OCI-LY1 (cell line): ENCODE measurements at regions not wholly inside any gene's neighbourhood (a gene's known extent, or its start where the extent isn't known, plus 50 kb on each side); places are given as distances from the start of the nearest gene placed in this dataset.

ENCODE experiments used
- CTCF ChIP-seq: fragments of 200-600 bp; sonication (generic), shearing (Covaris generic); IDR thresholded peaks from 2 replicates; pipeline ENCODE4 v1.5.1; 2017; ENCODE audit warnings: mild to moderate bottlenecking, antibody characterized with exemption, low read length, moderate library complexity, mixed read lengths
- EZH2 ChIP-seq: fragments of 200-600 bp; sonication (generic), shearing (Covaris generic); IDR thresholded peaks from 2 replicates; pipeline ENCODE4 v1.8.0; 2017; ENCODE audit warnings: borderline replicate concordance, mixed run types, mild to moderate bottlenecking, antibody characterized with exemption, low read length, moderate library complexity, mixed read lengths

DNA sequence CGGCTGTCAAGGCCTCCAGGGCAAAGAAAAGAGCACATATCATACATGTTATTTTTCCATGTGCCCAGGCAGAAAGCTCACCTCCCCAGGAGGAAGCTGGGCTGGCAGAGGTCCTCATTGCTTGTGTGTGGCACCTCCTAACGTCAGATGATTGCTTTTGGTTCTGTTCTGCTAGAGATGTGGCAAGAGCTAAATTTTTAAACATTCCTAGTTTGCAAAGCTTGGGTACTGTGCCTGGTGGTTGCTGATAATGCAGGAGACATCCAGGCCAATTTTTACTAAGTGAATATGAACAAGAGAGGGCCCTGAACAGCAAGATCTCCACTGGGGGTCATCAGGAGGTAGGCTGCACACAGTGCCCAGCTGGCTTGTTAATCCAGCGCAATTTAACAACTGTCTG is 93.9 kb downstream of the TBX19 start:
- no peak for TF ChIP-seq CTCF
- TF ChIP-seq EZH2: no peak
